ENCODE measurements at regions not wholly inside any gene's neighbourhood (a gene's known extent, or its start where the extent isn't known, plus 50 kb on each side); places are given as distances from the start of the nearest gene placed in this dataset.

DNA sequence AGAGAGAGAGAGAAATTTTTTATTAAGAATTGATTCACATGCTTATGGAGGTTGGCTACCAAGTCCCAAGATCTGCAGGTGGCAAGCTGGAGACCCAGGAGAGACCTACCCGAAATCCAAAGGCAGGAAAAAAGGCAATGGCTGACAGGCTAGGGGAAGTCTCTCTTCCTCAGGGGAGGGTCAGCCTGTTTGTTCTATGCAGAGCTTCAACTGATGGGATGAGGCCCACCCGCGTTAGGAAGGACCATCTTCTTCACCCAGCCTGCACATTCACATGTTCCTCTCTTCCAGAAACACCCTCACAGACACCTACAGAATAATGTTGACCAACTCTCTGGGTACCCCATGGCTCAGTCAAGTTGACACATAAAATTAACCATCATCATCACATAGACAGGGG, 65.3 kb upstream of the SERP2 start (continued):
- TF ChIP-seq SIN3A (conservative IDR thresholded peaks at IDR 0.05 in 1 of 2, IDR thresholded peaks at IDR 0.05 in 1 of 2; ENCODE audit: low read depth in 1 of 2, low read length in 2 of 2) = no peak
- TF ChIP-seq, protein P1, sequence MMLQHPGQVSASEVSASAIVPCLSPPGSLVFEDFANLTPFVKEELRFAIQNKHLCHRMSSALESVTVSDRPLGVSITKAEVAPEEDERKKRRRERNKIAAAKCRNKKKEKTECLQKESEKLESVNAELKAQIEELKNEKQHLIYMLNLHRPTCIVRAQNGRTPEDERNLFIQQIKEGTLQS (IDR thresholded peaks at IDR 0.05; ENCODE audit: insufficient read depth, low read depth, low read length) = no peak
